K562 (cell line): ENCODE measurements at regions not wholly inside any gene's neighbourhood (a gene's known extent, or its start where the extent isn't known, plus 50 kb on each side); places are given as distances from the start of the nearest gene placed in this dataset.

Source experiments
- BCOR ChIP-seq: fragments of 450-650 bp; IDR thresholded peaks from 2 replicates; pipeline ENCODE4 v1.6.1; 2016
- ETV5 ChIP-seq: sonication (generic); formaldehyde crosslinking; IDR thresholded peaks from 2 replicates; pipeline ENCODE4 v1.4.0; 2020; ENCODE audit warnings: low read depth, mild to moderate bottlenecking, missing genetic modification reagents
- HES1 ChIP-seq: fragments of 450-650 bp; IDR thresholded peaks from 2 replicates; pipeline ENCODE4 v1.6.1; 2016; ENCODE audit warnings: low read depth, mild to moderate bottlenecking, moderate library complexity
- RFX1 ChIP-seq: fragments of 450-650 bp; IDR thresholded peaks from 2 replicates; pipeline ENCODE4 v1.6.1; 2016; ENCODE audit warnings: mild to moderate bottlenecking, moderate library complexity
- USF1 ChIP-seq: sonication (generic); formaldehyde crosslinking; IDR thresholded peaks from 2 replicates; pipeline ENCODE4 v1.9.0; 2022; ENCODE audit warnings: mild to moderate bottlenecking, missing genetic modification reagents
- XRCC5 ChIP-seq: fragments of 200-400 bp; formaldehyde crosslinking; IDR thresholded peaks from 2 replicates; pipeline ENCODE4 v1.6.1; 2017; ENCODE audit warnings: low read depth, mild to moderate bottlenecking, low read length
- TF ChIP-seq, protein P1 (sequence below): fragments of 450-650 bp; IDR thresholded peaks from 2 replicates; pipeline ENCODE4 v1.6.1; 2016; ENCODE audit warnings: low read depth
- TF ChIP-seq, protein P2 (sequence below): sonication (generic); formaldehyde crosslinking; IDR thresholded peaks from 2 replicates; pipeline ENCODE4 v1.8.0; 2022; ENCODE audit warnings: mild to moderate bottlenecking, missing genetic modification reagents

GRCh38 chr16:18062713-18063112 is 273.8 kb downstream of the NPIPA8 start (continued):
- TF ChIP-seq, protein P1, sequence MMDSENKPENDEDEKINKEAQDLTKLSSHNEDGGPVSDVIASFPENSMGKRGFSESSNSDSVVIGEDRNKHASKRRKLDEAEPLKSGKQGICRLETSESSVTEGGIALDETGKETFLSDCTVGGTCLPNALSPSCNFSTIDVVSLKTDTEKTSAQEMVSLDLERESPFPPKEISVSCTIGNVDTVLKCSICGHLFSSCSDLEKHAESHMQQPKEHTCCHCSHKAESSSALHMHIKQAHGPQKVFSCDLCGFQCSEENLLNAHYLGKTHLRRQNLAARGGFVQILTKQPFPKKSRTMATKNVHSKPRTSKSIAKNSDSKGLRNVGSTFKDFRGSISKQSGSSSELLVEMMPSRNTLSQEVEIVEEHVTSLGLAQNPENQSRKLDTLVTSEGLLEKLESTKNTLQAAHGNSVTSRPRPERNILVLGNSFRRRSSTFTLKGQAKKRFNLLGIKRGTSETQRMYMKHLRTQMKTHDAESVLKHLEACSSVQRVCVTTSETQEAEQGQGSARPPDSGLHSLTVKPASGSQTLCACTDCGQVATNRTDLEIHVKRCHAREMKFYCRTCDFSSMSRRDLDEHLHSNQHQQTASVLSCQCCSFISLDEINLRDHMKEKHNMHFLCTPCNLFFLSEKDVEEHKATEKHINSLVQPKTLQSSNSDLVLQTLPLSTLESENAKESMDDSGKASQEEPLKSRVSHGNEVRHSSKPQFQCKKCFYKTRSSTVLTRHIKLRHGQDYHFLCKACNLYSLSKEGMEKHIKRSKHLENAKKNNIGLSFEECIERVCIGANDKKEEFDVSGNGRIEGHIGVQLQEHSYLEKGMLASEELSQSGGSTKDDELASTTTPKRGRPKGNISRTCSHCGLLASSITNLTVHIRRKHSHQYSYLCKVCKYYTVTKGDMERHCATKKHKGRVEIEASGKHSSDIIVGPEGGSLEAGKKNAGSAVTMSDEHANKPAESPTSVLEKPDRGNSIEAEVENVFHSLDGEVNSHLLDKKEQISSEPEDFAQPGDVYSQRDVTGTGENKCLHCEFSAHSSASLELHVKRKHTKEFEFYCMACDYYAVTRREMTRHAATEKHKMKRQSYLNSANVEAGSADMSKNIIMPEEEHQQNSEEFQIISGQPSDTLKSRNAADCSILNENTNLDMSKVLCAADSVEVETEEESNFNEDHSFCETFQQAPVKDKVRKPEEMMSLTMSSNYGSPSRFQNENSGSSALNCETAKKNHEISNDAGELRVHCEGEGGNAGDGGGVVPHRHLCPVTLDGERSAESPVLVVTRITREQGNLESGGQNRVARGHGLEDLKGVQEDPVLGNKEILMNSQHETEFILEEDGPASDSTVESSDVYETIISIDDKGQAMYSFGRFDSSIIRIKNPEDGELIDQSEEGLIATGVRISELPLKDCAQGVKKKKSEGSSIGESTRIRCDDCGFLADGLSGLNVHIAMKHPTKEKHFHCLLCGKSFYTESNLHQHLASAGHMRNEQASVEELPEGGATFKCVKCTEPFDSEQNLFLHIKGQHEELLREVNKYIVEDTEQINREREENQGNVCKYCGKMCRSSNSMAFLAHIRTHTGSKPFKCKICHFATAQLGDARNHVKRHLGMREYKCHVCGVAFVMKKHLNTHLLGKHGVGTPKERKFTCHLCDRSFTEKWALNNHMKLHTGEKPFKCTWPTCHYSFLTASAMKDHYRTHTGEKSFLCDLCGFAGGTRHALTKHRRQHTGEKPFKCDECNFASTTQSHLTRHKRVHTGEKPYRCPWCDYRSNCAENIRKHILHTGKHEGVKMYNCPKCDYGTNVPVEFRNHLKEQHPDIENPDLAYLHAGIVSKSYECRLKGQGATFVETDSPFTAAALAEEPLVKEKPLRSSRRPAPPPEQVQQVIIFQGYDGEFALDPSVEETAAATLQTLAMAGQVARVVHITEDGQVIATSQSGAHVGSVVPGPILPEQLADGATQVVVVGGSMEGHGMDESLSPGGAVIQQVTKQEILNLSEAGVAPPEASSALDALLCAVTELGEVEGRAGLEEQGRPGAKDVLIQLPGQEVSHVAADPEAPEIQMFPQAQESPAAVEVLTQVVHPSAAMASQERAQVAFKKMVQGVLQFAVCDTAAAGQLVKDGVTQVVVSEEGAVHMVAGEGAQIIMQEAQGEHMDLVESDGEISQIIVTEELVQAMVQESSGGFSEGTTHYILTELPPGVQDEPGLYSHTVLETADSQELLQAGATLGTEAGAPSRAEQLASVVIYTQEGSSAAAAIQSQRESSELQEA: no peak
- TF ChIP-seq, protein P2, sequence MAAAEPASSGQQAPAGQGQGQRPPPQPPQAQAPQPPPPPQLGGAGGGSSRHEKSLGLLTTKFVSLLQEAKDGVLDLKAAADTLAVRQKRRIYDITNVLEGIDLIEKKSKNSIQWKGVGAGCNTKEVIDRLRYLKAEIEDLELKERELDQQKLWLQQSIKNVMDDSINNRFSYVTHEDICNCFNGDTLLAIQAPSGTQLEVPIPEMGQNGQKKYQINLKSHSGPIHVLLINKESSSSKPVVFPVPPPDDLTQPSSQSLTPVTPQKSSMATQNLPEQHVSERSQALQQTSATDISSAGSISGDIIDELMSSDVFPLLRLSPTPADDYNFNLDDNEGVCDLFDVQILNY: no peak
- TF ChIP-seq XRCC5 (no peak), HES1 (no peak), RFX1 (no peak), BCOR (no peak), USF1 (CRISPR knock-in tag) (no peak), ETV5 (no peak)
